ENCODE measurements at regions not wholly inside any gene's neighbourhood (a gene's known extent, or its start where the extent isn't known, plus 50 kb on each side); places are given as distances from the start of the nearest gene placed in this dataset.
"Not testable (repeated sequence)": the region's sequence is repeated elsewhere in the genome, so short reads cannot be mapped to it uniquely, and the experiment has no call there.

DNA sequence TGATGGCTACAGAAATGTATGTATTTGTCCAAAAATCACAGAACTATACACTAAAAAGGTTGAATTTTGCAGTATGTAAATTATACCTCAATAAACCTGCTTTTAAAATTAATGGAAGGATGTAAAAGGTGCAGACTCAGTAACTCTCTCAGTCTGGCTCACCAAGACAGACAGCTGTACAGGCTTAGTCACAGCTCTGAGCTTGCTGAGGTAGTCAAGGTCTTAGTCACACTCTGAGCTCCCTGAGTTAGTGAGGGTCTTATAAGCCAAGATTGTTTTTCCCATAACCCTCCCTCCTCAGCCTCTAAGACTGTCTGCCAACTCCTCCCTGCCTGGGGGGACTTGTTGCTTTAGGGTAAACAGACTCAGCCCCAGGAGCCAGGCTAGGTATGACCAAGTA, 59.3 kb upstream of the IZUMO1R start:
- Histone ChIP-seq H3K36me3 (no peaks in the 10 kb centered on the region), H3K4me1 (no peaks in the 10 kb centered on the region), H3K27me3 (no peaks in the 10 kb centered on the region), H3K27ac (no peak overlapping the region), H3K4me3 (no peak overlapping the region), H3K9me3 (no peaks in the 10 kb centered on the region), H3K9ac (ENCODE audit: low read depth in 2 of 2, low read length in 2 of 2) (no peak overlapping the region)
- no peak for DNase-seq
- TF ChIP-seq, protein P1, sequence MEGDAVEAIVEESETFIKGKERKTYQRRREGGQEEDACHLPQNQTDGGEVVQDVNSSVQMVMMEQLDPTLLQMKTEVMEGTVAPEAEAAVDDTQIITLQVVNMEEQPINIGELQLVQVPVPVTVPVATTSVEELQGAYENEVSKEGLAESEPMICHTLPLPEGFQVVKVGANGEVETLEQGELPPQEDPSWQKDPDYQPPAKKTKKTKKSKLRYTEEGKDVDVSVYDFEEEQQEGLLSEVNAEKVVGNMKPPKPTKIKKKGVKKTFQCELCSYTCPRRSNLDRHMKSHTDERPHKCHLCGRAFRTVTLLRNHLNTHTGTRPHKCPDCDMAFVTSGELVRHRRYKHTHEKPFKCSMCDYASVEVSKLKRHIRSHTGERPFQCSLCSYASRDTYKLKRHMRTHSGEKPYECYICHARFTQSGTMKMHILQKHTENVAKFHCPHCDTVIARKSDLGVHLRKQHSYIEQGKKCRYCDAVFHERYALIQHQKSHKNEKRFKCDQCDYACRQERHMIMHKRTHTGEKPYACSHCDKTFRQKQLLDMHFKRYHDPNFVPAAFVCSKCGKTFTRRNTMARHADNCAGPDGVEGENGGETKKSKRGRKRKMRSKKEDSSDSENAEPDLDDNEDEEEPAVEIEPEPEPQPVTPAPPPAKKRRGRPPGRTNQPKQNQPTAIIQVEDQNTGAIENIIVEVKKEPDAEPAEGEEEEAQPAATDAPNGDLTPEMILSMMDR (IDR thresholded peaks at IDR 0.05), result no peak
- intact Hi-C loops (cut with DNase I), result no loop called here

DNA sequence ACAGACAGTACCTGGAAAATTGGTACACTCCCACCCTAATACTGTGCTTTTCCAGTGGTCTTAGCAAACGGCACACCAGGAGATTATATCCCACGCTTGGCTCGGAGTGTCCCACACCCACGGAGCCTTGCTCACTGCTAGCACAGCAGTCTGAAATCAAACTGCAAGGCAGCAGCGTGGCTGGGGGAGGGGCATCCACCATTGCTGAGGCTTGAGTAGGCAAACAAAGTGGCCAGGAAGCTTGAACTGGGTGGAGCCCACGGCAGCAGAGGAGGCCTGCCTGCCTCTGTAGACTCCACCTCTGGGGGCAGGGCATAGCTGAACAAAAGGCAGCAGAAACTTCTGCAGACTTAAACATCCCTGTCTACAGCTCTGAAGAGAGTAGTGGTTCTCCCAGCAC, 56.1 kb upstream of the IZUMO1R start:
- H3K9me3 ChIP-seq; H3K27ac ChIP-seq; H3K4me3 ChIP-seq; H3K36me3 ChIP-seq; H3K27me3 ChIP-seq; H3K9ac ChIP-seq (ENCODE audit: low read depth in 2 of 2, low read length in 2 of 2); H3K4me1 ChIP-seq; DNase-seq; intact Hi-C loops (cut with DNase I): not testable (repeated sequence)

DNA sequence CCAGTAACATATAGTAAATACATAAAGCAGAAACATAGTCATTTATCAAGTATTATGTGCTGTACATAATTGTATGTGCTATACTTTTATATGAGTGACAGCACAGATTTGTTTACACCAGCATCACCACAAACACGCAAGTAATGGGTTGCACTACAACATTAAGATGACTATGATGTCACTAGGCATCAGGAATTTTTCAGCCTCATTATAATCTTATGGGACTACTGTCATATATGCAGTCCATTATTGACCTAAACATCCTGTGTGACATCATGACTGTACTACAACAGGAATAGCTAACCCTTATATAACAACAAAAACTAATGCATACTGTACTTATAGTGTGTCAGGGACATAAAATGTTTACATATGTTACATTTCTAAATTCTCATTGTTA, 50.2 kb upstream of the IZUMO1R start:
- TF ChIP-seq, protein P1 (IDR thresholded peaks at IDR 0.05), result no peak
- Histone ChIP-seq H3K36me3 (no peaks in the 10 kb centered on the region), H3K27ac (no peak overlapping the region), H3K4me1 (no peaks in the 10 kb centered on the region), H3K4me3 (no peak overlapping the region), H3K9ac (ENCODE audit: low read depth in 2 of 2, low read length in 2 of 2) (no peak overlapping the region), H3K27me3 (no peaks in the 10 kb centered on the region), H3K9me3 (no peaks in the 10 kb centered on the region)
- no peak for DNase-seq
- intact Hi-C loops (cut with DNase I), result no loop called here

Measured in colonic mucosa (tissue), 4 donors.